OCI-LY1 (cell line): ENCODE measurements at regions not wholly inside any gene's neighbourhood (a gene's known extent, or its start where the extent isn't known, plus 50 kb on each side); places are given as distances from the start of the nearest gene placed in this dataset.

Experiments
- CTCF ChIP-seq: fragments of 200-600 bp; sonication (generic), shearing (Covaris generic); IDR thresholded peaks from 2 replicates; pipeline ENCODE4 v1.5.1; 2017; ENCODE audit warnings: mild to moderate bottlenecking, antibody characterized with exemption, low read length, moderate library complexity, mixed read lengths
- EZH2 ChIP-seq: fragments of 200-600 bp; sonication (generic), shearing (Covaris generic); IDR thresholded peaks from 2 replicates; pipeline ENCODE4 v1.8.0; 2017; ENCODE audit warnings: borderline replicate concordance, mixed run types, mild to moderate bottlenecking, antibody characterized with exemption, low read length, moderate library complexity, mixed read lengths

- TF ChIP-seq CTCF (no peak), EZH2 (no peak)
Observed at GRCh38 chr6:128572294-128572693, 51.9 kb upstream of the PTPRK start.
